Fibroblast of upper back skin (primary cell): ENCODE measurements at regions not wholly inside any gene's neighbourhood (a gene's known extent, or its start where the extent isn't known, plus 50 kb on each side); places are given as distances from the start of the nearest gene placed in this dataset.
"Not testable (repeated sequence)": the region's sequence is repeated elsewhere in the genome, so short reads cannot be mapped to it uniquely, and the experiment has no call there.

Source experiments
- DNase-seq: peaks from one replicate; pipeline ENCODE4 v3.0.0-alpha.2; 2013

DNA sequence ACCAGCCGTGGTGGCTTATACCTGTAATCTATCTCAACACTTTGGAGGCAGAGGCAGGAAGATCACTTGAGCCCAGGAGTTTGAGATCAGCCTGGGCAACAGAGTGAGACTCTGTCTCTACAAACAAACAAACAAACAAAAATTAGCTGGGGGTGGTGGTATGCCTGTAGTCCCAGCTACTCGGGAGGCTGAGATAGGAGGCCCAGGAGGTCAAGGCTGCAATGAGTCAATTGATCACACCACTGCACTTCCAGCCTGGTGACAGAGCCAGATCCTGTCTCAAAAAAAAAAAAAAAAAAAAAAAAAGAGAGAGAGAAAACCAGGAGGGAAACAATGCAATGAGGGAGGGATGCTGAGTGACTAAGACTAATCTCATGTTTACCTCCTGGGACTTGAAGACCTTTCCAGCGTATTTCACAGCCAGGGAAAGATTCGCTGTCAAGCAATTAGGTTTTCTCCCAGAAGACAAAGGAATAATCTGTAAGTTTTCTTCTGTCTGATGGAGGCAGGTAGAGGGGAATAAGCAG is 51.1 kb upstream of the MIER3 start:
- no peak for DNase-seq

DNA sequence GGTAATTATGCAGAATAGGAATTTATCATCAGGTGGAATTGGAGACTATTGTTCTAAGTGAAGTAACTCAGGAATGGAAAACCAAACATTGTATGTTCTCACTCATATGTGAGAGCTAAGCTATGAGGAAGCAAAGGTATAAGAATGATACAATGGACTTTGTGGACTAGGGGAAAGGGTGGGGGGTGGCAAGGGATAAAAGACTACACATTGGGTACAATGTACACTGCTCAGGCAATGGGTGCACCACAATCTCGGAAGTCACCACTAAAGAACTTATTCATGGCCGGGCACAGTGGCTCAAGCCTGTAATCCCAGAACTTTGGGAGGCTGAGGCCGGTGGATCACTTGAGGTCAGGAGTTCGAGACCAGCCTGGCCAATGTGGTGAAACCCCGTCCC is 51.6 kb upstream of the MIER3 start:
- not testable (repeated sequence) for DNase-seq

GRCh38 chr5:57004800-57005199 is 52.9 kb upstream of the MIER3 start:
- no peak for DNase-seq

GRCh38 chr5:57007344-57007743 is 55.4 kb upstream of the MIER3 start:
- DNase-seq = no peak

- DNase-seq = no peak
Observed at GRCh38 chr5:57009811-57010210, 57.9 kb upstream of the MIER3 start.

DNA sequence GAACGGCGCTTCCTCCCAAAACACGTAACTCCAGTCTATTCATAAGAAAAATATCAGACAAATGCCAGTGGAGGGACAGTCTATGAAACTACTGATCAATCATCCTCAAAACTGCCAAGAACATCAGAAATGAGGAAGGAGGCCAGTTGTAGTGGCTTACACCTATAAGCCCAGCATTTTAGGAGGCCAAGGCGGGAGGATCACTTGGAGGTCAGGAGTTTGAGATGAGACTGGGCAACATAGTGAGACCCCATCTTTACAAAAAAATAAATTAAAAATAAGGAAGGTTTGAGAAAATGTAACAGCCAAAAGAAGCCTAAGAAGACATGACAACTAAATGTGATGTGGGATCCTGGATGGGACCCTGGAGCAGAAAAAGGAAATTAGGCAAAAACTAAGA is 58.9 kb upstream of the MIER3 start:
- DNase-seq = no peak

GRCh38 chr5:57012511-57012910 is 60.6 kb upstream of the MIER3 start:
- no peak for DNase-seq

DNA sequence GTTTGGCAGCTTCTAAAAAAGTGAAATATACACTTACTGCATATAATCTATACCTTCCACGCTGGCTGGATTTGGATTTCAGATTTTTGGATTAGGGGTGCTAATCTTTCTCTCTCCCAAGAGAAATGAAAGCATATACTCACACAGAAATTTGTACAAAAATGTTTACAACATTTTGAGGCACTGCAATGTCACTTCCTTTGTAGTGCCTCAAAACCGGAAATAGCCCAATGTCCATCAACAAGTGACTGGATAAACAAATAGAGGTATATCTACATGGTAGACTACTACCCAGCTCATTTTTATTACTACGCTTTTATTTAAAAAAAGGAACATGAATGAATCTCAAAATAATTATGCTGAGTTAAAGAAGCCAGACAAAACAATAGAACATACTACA is 74.0 kb upstream of the MIER3 start:
- no peak for DNase-seq

GRCh38 chr5:57028161-57028560 is 76.2 kb upstream of the MIER3 start:
- no peak for DNase-seq

DNA sequence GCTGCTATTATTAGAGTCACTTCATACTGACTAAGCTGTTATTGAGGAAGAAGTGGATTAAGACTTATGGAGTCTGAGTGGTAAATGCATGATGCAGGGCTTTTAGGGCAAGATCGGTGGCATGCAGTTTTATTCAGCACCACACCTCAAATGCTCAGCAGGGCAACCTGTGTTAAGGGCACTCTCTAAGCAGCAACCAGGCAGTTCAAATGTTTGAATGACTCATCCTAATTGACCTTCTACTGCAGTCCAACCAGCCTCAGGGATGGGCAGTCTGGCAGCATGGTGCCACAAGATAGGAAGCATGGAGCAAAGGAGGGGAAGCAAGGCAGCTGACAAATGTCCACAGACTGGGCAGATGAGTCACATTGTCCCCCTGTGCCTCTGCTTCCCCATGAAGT is 80.2 kb upstream of the MIER3 start:
- no peak for DNase-seq

DNA sequence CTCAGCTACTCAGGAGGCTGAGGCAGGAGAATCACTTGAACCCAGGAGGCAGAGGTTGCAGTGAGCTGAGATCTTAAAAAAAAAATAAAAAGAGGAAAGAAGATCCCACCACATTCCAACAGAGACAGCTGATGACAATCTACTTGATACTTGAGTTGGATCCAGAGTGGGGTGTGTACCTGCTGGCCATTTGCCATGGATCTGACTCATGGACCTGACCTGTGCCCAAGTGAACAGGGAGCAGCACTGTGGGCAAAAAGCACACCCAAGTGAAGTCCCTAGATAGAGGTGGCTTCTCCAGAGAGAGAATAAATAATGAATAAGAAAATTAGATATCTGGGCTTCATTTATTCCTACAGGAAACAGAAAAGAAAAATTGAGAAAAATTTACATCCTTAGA is 81.2 kb upstream of the MIER3 start:
- DNase-seq = no peak

GRCh38 chr5:57033503-57033902 is 81.6 kb upstream of the MIER3 start:
- DNase-seq = no peak

- no peak for DNase-seq
Observed at GRCh38 chr5:57034201-57034916, 82.4 kb upstream of the MIER3 start.

- DNase-seq = no peak
Observed at GRCh38 chr5:57035955-57036354, 84.0 kb upstream of the MIER3 start.

- DNase-seq = no peak
Observed at GRCh38 chr5:57036761-57037160, 84.8 kb upstream of the MIER3 start.

DNA sequence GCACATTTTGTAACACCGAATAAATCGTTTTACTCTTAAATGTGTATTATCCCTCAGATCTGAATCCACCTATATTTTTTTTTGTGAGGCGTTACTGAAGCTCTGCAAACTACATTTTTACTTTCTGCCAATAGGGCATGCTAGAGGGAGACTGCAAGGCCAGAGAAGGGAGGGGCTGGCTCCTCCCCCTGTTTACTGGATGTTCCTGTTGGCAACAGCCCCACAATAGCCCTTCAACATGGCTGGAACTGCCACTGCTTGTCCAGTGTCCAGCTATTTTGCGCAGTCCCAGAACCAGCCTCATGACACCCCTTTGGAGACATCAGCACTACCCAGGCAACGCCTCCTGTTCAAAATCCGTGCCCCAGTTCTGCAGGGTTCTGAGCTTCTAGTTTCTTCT is 85.4 kb upstream of the MIER3 start:
- no peak for DNase-seq

- no peak for DNase-seq
Observed at GRCh38 chr5:57041570-57041969, 89.6 kb upstream of the MIER3 start.

DNA sequence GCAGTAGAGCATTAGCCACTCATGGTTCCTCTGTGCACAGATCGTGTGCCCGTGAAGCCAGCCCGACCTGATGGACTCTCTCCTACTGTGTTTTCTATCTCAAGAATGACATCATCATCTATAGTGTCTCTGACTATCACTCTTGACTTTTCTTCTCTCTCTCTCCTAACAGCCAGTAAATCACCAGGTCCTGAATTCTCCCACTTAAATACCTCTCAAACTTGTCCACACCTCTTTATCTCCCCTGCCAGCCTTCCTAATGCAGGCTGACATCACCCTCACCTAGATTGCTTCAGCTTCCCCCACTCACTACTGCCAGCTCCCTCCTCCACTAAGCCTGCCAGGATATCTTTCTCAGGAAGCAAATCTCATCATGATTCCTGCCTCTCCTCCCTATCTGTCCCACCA is 90.6 kb upstream of the MIER3 start:
- DNase-seq = no peak

DNA sequence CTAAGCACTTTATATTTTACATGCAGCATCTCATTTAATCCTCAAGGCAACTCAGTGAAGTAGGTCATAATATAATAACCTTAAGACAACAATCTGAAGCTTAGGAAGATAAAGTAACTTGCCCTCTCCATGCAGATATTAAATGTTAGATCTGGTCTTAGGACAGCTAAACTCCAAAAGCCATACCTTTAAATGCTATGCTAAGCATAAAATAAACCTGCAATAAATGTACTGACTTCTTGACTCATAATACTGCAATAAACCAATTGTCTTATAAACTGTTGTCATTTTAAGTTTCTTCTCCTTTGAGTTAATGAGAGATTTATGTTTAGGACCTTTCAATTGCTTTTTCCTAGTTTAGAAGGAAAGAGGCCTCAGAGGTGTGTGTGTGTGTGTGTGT is 102.2 kb upstream of the MIER3 start:
- DNase-seq = no peak

GRCh38 chr5:57054671-57055070 is 102.7 kb upstream of the MIER3 start:
- no peak for DNase-seq

GRCh38 chr5:57055731-57056130 is 103.8 kb upstream of the MIER3 start:
- no peak for DNase-seq

GRCh38 chr5:57063773-57064172 is 110.1 kb upstream of the GPBP1 start:
- DNase-seq = no peak

DNA sequence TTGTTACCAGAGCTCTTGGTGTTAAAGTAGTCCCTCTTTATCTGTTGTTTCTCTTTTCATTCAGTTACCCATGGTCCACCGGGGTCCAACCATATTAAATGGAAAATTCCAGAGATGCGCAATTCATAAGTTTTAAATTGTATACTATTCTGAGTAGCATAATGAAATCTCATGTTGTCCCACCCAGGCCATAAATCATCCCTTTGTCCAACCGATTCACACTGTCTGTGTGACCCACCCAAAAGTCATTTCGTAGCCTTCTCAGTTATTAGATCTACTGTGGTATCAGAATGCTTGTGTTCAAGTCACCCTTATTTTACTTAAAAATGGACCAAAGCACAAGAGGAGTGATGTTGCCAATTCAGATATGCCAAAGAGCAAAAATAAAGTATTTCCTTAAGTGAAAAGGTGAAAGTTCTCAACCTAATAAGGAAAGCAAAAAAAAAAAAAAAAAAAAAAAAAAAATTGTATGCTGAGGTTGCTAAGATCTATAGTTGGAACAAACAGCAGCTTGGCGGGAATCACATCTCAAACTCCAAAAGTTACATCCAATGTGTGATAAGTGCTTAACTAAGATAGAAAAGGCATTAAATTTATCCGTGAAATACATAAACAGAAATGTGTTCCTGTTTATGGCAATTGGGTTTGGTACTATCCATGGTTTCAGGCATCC is 106.8 kb upstream of the GPBP1 start:
- DNase-seq = no peak

DNA sequence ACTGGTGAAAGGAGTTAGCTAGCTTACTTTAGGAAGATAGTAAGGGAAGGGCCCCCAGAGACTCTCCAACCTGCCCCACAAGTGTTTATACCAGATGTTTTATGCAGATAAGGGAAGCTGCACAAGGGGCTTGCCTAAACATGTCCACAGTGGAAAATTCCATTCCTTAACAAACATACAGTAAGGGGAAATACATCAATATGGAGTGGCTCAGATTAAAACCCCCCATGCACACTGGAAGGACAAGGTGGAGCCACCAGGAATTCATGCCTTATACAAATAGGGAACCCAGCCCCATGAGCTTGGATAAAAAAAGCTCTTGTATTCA is 106.3 kb upstream of the GPBP1 start:
- DNase-seq = peak; percentile 3
